Fibroblast of the conjunctiva (primary cell): ENCODE measurements at regions not wholly inside any gene's neighbourhood (a gene's known extent, or its start where the extent isn't known, plus 50 kb on each side); places are given as distances from the start of the nearest gene placed in this dataset.
"Not testable (repeated sequence)": the region's sequence is repeated elsewhere in the genome, so short reads cannot be mapped to it uniquely, and the experiment has no call there.

ENCODE experiments used
- DNase-seq: peaks from one replicate; pipeline ENCODE4 v3.0.0-alpha.2; 2010; ENCODE audit warnings: low read depth

GRCh38 chr1:10941891-10942541 is 70.4 kb upstream of the TARDBP start:
- DNase-seq: no peak

- DNase-seq: no peak
Measured at GRCh38 chr1:10942542-10942912, 69.9 kb upstream of the TARDBP start.

GRCh38 chr1:10943041-10943440 is 69.4 kb upstream of the TARDBP start:
- no peak for DNase-seq

- no peak for DNase-seq
Measured at GRCh38 chr1:10943991-10944730, 68.3 kb upstream of the TARDBP start.

- DNase-seq: no peak
Measured at GRCh38 chr1:10945991-10946509, 66.4 kb upstream of the TARDBP start.

GRCh38 chr1:10947181-10947580 is 65.3 kb upstream of the TARDBP start:
- no peak for DNase-seq

- no peak for DNase-seq
Measured at GRCh38 chr1:10947691-10948462, 64.6 kb upstream of the TARDBP start.

DNA sequence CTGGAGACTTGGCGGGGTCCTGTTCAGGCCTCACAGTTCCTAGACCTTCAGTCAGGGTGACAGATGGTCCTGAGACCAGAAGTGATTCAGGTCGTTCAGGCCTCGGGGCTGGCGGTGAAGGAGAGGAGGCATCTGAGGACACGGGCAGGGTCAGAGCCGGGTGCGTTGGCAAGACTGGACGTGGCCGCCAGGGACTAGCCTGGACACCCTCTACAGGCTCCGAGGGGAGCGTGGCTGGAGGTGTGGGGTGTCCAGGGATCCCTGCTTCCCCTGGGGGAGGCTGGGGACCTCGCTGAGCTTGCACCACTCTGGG is 64.0 kb upstream of the TARDBP start:
- no peak for DNase-seq

DNA sequence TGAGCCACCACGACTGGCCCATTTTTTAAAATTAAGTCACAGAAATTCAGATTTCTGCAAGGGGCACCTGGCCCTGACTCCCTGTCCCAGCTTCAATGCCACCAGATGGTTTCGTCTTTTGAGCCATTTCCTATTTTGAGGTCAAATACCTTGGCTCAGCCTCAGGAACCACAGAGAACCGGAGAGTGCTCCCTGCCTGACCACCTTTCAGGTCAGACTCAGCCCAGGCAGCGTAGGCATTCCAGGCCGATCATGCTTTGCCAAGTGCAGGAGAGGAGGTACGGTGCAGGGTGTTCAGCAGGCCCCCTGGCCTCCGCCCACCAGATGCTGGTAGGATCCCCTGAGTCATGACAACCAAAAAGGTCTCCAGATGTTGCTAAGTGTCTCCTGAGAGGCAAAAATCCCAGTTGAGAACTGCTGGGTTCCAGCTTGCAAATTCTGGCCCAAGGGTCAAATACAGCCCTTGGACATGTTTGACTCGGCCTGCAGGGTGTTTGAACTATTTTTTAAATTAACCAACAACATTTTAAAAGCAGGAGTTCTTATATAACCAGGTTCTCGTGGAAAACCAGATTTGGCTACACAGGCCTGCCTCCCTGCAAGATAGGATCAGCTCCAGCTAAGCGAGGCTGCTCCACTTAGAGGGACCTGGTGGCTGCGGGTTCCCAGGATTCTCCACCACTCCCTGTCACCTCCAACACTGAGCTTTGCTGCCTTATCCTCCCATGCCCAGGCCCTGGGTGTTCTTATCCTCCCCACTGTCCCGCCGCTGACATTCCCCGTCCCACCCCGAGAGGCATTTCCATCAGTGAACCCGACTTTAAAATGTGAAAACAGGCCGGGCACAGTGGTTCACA is 61.9 kb upstream of the TARDBP start:
- no peak for DNase-seq

GRCh38 chr1:10951298-10951697 is 61.2 kb upstream of the TARDBP start:
- not testable (repeated sequence) for DNase-seq

DNA sequence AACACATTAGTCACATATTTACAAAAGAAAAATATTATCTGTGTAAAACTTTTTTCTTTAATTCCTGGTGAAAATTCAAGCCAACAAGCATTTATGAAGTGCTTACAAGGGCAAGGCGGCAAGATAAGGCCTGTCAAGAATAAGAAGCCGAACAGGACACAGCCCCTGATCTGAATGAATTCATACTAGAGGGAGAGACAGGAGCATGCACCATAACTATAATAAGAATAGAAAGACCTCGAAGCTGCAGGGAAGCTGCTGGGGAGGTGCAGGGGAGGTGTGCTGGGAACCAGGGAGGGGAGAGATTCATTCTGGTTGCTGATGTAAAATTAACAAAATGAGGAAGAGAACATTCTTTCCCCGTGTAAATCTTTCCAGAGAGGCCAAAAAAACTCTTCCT is 60.5 kb upstream of the TARDBP start:
- no peak for DNase-seq

- no peak for DNase-seq
Measured at GRCh38 chr1:10953505-10954193, 58.8 kb upstream of the TARDBP start.

DNA sequence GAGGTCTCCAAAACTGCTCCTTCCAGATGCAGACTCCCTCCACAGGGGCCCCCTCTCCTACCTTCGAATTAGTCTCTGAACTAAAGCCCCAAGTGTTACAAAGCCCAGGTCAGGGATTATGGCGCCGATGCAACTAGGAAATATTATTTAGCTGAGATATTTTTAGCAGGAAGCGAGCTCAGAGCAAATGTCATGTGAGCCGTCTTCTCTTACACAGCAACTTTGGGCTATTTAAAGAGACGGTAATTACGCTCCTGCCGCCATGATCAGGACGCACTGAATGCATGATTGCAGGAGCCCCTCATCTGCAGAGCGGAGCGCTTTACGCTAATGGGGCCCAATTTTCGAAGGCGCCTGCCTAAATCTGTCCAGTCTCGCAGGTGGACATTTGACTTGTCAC is 55.3 kb upstream of the TARDBP start:
- DNase-seq: no peak

DNA sequence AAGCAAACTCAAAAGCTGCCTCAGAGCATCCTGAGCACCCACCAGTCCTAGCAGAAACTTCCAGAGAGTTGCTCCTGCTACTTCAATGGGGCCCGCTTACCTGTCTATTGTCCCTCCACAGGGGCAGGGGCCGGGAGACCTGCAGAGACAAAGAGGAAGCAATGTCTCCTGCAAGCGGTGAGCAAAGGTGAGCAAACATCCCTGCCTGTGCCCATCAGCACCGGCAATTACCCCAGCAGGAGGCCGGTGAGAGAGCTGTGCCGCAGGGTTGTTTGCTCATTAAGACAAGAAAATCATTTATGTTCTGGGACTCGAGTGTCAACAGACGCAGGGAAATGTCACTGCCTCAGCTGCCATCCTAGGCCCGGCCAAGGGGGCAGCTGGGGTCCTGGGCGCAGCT is 53.8 kb upstream of the TARDBP start:
- DNase-seq: no peak

DNA sequence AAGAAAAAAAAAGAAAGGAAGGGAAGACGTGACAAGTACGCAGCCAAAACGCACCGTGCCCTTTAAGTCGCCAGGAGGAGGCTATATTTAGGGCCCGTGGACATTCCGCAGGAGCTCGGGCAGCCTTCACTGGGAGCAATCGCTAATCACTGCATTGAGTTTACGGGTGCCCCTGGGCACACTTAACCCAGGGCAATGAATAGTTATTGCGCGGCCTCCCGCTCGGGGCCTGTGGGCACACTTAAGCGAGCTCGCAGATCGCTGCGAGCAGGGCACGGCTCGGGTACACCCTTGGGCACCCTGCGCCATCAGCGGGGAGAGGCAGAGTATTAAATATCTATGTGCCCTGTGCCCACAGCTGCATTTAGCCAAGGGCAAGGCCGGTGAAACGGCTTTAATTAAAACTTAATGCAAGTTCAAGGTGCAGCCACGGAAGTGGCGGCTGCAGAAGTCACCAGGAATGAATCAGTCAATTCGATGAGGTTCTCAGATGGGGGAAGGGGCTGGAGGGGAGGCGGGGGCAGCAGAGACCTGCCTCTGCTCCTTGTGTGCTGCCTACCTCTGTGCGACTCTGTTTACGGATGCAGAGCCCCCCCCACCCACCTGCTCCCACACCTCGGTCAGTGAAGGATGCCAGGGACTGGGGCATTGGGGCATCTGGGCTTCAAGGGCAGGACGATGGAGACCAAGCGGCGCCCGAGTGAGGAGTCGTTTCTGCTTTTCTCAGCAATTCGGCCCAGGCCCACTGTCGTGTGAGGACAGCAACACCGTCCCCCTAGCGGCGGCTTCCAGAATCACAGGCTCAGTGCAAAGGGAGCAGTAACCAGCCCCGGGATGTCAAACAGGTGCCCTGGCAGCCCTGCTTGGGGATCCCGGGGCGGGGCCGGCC is 51.8 kb upstream of the TARDBP start:
- peak; percentile 40 for DNase-seq

DNA sequence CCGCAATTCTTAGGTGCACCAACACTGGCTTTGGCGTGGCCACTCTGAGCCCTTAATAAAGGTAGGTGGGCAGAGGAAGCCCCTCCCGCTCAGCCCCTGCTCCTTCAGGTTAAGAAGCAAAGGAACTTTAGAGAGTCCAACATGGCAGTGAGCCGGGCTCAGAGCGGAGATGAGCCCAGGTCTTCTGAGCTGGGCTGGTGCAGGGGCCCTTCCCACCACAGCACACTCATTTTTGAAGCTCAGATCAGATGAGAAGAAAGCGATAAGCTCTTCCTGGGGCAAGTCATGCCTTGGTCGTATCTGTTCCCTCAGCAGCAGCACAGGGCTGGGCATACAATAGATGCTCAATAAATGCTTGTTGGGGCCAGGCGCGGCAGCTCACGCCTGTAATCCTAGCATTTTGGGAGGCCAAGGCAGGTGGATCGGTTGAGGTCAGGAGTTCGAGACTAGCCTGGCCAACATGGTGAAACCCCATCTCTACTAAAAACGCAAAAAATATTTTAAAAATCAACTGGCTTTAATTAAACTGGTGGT is 51.1 kb upstream of the TARDBP start:
- no peak for DNase-seq

DNA sequence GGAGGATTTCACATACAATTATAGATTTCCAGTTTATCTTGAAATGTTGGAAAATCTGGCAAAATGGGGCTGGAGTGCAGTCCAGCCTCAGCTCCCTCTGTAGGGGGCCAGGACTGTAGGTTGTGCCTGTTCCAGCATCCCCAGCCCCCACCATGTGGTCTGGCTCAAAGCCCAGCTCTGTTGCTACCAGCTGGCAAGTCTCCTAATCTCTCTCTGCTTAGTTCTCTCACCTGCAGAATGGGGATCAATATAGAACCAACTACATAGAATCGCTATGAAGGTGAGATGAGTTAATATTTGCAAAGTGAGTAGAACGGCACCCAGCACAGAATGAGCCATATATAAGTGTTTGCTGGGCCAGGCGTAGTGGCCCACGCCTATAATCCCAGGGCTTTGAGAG is 50.0 kb upstream of the TARDBP start:
- DNase-seq: no peak
